PC-9 (cell line): ENCODE measurements at regions not wholly inside any gene's neighbourhood (a gene's known extent, or its start where the extent isn't known, plus 50 kb on each side); places are given as distances from the start of the nearest gene placed in this dataset.

ENCODE experiments used
- BruUV-seq: library from RNA; stranded (reverse); fragments of 400-500 nt; replicated peaks from 2 replicates; lab custom pipeline; 2021; lab: Mats Ljungman, UMichigan
- CTCF ChIA-PET: fragments of 300-600 bp; sonication (Branson Sonifier 250); formaldehyde crosslinking; loops from one replicate; lab custom pipeline; 2022; ENCODE audit warnings: antibody characterized with exemption; lab: Charles Lee
- POLR2A ChIA-PET: fragments of 300-600 bp; sonication (Branson Sonifier 250); formaldehyde crosslinking; loops from one replicate; lab custom pipeline; 2022; ENCODE audit warnings: antibody characterized with exemption; ENCODE audit not compliant: unreplicated experiment; lab: Charles Lee
- DNase-seq, 2 experiments: peaks; one replicate each; pipeline versions ENCODE4 v3.0.0 to v3.0.0-alpha.2; 2015 to 2022; ENCODE audit warnings: mixed read lengths in 1 of 2
- H2AFZ ChIP-seq: fragments of 200-600 bp; sonication (generic); 2 replicates; pipeline ENCODE4 v1.8.1; 2017; ENCODE audit warnings: antibody characterized with exemption
- H3F3A ChIP-seq: fragments of 200-600 bp; sonication (generic); 2 replicates; pipeline ENCODE4 v1.8.1; 2017; ENCODE audit warnings: antibody characterized with exemption, mild to moderate bottlenecking, low read depth; ENCODE audit not compliant: insufficient read depth
- H3K27ac ChIP-seq: fragments of 200-600 bp; sonication (generic); 2 replicates; pipeline ENCODE4 v1.6.1; 2016; ENCODE audit warnings: mixed run types
- H3K27me3 ChIP-seq: fragments of 200-600 bp; sonication (generic); 2 replicates; pipeline ENCODE4 v1.6.1; 2016; ENCODE audit warnings: low read depth, mixed run types; ENCODE audit not compliant: insufficient read depth
- H3K36me3 ChIP-seq: fragments of 200-600 bp; sonication (generic); 2 replicates; pipeline ENCODE4 v1.6.1; 2016; ENCODE audit warnings: low read depth, mixed run types
- H3K4me1 ChIP-seq: fragments of 200-600 bp; sonication (generic); replicated peaks from 2 replicates; pipeline ENCODE4 v1.6.1; 2016; ENCODE audit warnings: mixed run types; ENCODE audit not compliant: insufficient read depth
- H3K4me2 ChIP-seq: fragments of 200-600 bp; sonication (generic); 2 replicates; pipeline ENCODE4 v1.6.1; 2017; ENCODE audit warnings: mixed run types
- H3K4me3 ChIP-seq: fragments of 200-600 bp; sonication (generic); 2 replicates; pipeline ENCODE4 v1.6.1; 2016; ENCODE audit warnings: mixed run types
- H3K79me2 ChIP-seq: fragments of 200-600 bp; sonication (generic); 2 replicates; pipeline ENCODE4 v1.6.1; 2017; ENCODE audit warnings: low read depth, mixed run types
- H3K9me2 ChIP-seq: fragments of 200-600 bp; sonication (generic); 2 replicates; pipeline ENCODE4 v1.8.1; 2017; ENCODE audit warnings: mild to moderate bottlenecking; ENCODE audit not compliant: insufficient read depth
- H3K9me3 ChIP-seq: fragments of 200-600 bp; sonication (generic); 2 replicates; pipeline ENCODE4 v1.8.1; 2016; ENCODE audit warnings: low read depth; ENCODE audit not compliant: insufficient read depth
- H4K20me1 ChIP-seq: fragments of 200-600 bp; sonication (generic); 2 replicates; pipeline ENCODE4 v1.8.1; 2017; ENCODE audit not compliant: insufficient read depth
- EZH2 ChIP-seq: fragments of 200-600 bp; sonication (generic); IDR thresholded peaks from 2 replicates; pipeline ENCODE4 v1.8.0; 2017; ENCODE audit warnings: antibody characterized with exemption, low read depth
- intact Hi-C: fragments of 100-400 bp; cut with micrococcal nuclease; formaldehyde crosslinking; loops from one replicate; pipeline ENCODE4 v1.10.0; 2022; ENCODE audit not compliant: unreplicated experiment
- TF ChIP-seq, protein P1 (sequence below): fragments of 200-600 bp; sonication (generic); conservative IDR thresholded peaks from 2 replicates; pipeline ENCODE4 v1.6.1; 2017; ENCODE audit warnings: mixed run types, antibody characterized with exemption, mild to moderate bottlenecking, moderate library complexity

GRCh38 chr6:102660303-102660702 is 1266.8 kb downstream of the GRIK2 start:
- TF ChIP-seq, protein P1, sequence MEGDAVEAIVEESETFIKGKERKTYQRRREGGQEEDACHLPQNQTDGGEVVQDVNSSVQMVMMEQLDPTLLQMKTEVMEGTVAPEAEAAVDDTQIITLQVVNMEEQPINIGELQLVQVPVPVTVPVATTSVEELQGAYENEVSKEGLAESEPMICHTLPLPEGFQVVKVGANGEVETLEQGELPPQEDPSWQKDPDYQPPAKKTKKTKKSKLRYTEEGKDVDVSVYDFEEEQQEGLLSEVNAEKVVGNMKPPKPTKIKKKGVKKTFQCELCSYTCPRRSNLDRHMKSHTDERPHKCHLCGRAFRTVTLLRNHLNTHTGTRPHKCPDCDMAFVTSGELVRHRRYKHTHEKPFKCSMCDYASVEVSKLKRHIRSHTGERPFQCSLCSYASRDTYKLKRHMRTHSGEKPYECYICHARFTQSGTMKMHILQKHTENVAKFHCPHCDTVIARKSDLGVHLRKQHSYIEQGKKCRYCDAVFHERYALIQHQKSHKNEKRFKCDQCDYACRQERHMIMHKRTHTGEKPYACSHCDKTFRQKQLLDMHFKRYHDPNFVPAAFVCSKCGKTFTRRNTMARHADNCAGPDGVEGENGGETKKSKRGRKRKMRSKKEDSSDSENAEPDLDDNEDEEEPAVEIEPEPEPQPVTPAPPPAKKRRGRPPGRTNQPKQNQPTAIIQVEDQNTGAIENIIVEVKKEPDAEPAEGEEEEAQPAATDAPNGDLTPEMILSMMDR, result no peak
- TF ChIP-seq EZH2, result no peak
- H2AFZ ChIP-seq, result no peak overlapping the region
- no peak overlapping the region for H3K4me3 ChIP-seq
- no peaks in the 10 kb centered on the region for H3K9me3 ChIP-seq
- no peak for DNase-seq
- no peaks in the 10 kb centered on the region for H3K36me3 ChIP-seq
- no peaks in the 10 kb centered on the region for H4K20me1 ChIP-seq
- H3K9me2 ChIP-seq, result no peaks in the 10 kb centered on the region
- intact Hi-C loops, result no loop called here
- no TSS peak for BruUV-seq
- H3K79me2 ChIP-seq, result no peaks in the 10 kb centered on the region
- no peak overlapping the region for H3K4me2 ChIP-seq
- H3K27ac ChIP-seq, result no peak overlapping the region
- H3K27me3 ChIP-seq, result no peaks in the 10 kb centered on the region
- POLR2A ChIA-PET, result no interaction called here
- no peaks in the 10 kb centered on the region for H3F3A ChIP-seq
- no peaks in the 10 kb centered on the region for H3K4me1 ChIP-seq
- CTCF ChIA-PET, result no interaction called here

GRCh38 chr6:102655823-102656222 is 1262.3 kb downstream of the GRIK2 start:
- Histone ChIP-seq H3K79me2 (no peaks in the 10 kb centered on the region), H3K4me1 (no peaks in the 10 kb centered on the region), H3K9me2 (no peaks in the 10 kb centered on the region), H2AFZ (no peak overlapping the region), H3K9me3 (no peaks in the 10 kb centered on the region), H3K27ac (no peak overlapping the region), H4K20me1 (no peaks in the 10 kb centered on the region), H3K27me3 (no peaks in the 10 kb centered on the region), H3K4me2 (no peak overlapping the region), H3K36me3 (no peaks in the 10 kb centered on the region), H3K4me3 (no peak overlapping the region), H3F3A (no peaks in the 10 kb centered on the region)
- ChIA-PET POLR2A (no interaction called here), CTCF (no interaction called here)
- intact Hi-C loops, result no loop called here
- no TSS peak for BruUV-seq
- TF ChIP-seq EZH2, result no peak
- TF ChIP-seq, protein P1, result no peak
- no peak for DNase-seq

DNA sequence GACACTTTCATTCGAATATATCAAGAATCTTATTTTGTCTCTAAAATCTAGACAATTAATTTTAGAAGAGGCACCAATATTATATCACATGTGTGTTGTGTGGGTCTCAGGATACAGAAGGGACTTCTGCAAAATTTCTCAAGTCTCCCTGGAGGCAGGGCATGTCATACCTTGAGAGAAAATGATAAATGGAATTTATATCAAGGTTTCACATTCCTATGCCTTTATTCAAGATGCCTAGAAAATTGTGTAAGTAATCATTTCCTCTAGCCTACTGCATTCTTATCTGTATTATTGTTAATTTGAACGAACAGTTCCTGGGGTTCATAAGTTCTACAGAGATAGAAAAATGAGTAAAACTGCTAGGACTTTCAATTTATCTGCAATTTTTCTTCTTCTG is 1247.9 kb downstream of the GRIK2 start:
- Histone ChIP-seq H3K9me2 (0 out of 2 replicates have a peak, but pooled peaks cover 7% of the 10 kb centered on the region), H3K36me3 (no peaks in the 10 kb centered on the region), H3K79me2 (no peaks in the 10 kb centered on the region), H3K27me3 (no peaks in the 10 kb centered on the region), H3K27ac (no peak overlapping the region), H3K4me1 (no peaks in the 10 kb centered on the region), H2AFZ (no peak overlapping the region), H3K9me3 (no peaks in the 10 kb centered on the region), H4K20me1 (no peaks in the 10 kb centered on the region), H3F3A (no peaks in the 10 kb centered on the region), H3K4me3 (no peak overlapping the region), H3K4me2 (no peak overlapping the region)
- intact Hi-C loops, result no loop called here
- ChIA-PET CTCF (no interaction called here), POLR2A (no interaction called here)
- no peak for TF ChIP-seq EZH2
- TF ChIP-seq, protein P1, result no peak
- BruUV-seq, result no TSS peak
- no peak for DNase-seq
